ENCODE measurements at regions not wholly inside any gene's neighbourhood (a gene's known extent, or its start where the extent isn't known, plus 50 kb on each side); places are given as distances from the start of the nearest gene placed in this dataset.

DNA sequence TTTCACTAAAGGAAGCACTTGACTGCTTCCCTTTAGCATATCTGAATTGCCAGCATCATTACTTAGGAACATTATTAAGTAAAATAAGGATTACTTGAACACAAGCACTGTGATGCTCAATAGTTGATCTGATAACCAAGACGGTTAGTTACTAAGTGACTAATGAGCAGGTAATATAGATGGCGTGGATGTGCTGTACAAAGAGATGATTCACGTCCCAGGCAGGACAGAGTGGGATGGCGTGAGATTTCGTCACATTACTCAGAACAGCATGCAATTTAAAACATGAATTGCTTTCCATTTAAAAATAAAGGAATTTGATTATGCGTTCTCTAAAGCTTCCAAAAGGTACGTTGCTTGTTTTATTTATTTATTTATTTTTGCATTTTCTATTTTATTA lies 240.0 kb upstream of the ARHGEF26 start:
- H3K27ac ChIP-seq: no peak overlapping the region
- H3K27me3 ChIP-seq: no peaks in the 10 kb centered on the region
- H3K4me1 ChIP-seq: no peaks in the 10 kb centered on the region
- TF ChIP-seq, protein P1, sequence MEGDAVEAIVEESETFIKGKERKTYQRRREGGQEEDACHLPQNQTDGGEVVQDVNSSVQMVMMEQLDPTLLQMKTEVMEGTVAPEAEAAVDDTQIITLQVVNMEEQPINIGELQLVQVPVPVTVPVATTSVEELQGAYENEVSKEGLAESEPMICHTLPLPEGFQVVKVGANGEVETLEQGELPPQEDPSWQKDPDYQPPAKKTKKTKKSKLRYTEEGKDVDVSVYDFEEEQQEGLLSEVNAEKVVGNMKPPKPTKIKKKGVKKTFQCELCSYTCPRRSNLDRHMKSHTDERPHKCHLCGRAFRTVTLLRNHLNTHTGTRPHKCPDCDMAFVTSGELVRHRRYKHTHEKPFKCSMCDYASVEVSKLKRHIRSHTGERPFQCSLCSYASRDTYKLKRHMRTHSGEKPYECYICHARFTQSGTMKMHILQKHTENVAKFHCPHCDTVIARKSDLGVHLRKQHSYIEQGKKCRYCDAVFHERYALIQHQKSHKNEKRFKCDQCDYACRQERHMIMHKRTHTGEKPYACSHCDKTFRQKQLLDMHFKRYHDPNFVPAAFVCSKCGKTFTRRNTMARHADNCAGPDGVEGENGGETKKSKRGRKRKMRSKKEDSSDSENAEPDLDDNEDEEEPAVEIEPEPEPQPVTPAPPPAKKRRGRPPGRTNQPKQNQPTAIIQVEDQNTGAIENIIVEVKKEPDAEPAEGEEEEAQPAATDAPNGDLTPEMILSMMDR (IDR thresholded peaks at IDR 0.05): no peak
- intact Hi-C loops (cut with DNase I): no loop called here
- H3K9me3 ChIP-seq: no peaks in the 10 kb centered on the region
- H3K36me3 ChIP-seq: no peaks in the 10 kb centered on the region
- H3K4me3 ChIP-seq: no peak overlapping the region
- DNase-seq (ENCODE audit: low spot score in 2 of 2): no peak

DNA sequence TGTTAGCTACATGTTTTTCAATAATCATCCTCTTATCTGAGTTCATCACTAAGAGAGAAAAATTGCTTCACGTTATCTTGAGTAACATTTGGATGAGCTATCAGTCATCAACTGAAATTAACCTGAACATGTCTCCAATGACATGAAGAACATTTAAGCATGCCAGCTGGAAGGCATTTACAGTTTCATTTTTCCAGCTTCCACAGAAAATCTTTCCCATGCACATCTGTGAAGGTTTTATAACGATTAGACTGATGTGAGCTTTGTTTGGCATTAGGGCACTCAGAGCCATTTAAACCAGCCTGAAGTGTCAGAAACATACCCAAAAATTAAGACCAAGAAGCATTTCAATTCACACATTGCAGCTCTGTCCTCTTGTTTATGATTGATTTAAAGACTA lies 235.8 kb upstream of the ARHGEF26 start:
- H3K36me3 ChIP-seq: no peaks in the 10 kb centered on the region
- H3K4me1 ChIP-seq: no peaks in the 10 kb centered on the region
- H3K9me3 ChIP-seq: no peaks in the 10 kb centered on the region
- TF ChIP-seq, protein P1 (IDR thresholded peaks at IDR 0.05): no peak
- no peak overlapping the region for H3K4me3 ChIP-seq
- DNase-seq (ENCODE audit: low spot score in 2 of 2): no peak
- intact Hi-C loops (cut with DNase I): no loop called here
- H3K27me3 ChIP-seq: no peaks in the 10 kb centered on the region
- no peak overlapping the region for H3K27ac ChIP-seq

DNA sequence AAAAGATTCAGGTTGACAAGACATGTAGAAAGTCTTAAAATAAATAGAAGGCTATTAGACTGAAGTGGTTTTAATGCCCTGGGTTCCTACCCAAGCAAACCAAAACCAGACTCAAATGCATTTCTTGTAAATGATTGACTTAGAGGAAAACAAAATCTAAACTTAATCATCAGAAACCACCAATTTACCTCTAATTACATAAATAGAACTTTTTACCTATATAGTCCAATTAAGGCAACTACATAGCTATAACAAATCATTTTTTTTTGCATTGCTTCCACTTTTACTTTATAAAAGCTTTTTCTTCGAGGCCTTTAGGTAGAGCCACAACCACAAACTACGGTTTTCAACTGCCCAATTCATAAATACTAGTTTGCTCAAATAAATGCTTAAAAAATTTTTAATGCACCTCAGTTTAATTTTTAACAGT lies 231.3 kb upstream of the ARHGEF26 start:
- intact Hi-C loops (cut with DNase I): no loop called here
- Histone ChIP-seq H3K9me3 (no peaks in the 10 kb centered on the region), H3K4me3 (no peak overlapping the region), H3K27ac (no peak overlapping the region), H3K4me1 (no peaks in the 10 kb centered on the region), H3K36me3 (no peaks in the 10 kb centered on the region), H3K27me3 (no peaks in the 10 kb centered on the region)
- TF ChIP-seq, protein P1 (IDR thresholded peaks at IDR 0.05): no peak
- DNase-seq (ENCODE audit: low spot score in 2 of 2): no peak

DNA sequence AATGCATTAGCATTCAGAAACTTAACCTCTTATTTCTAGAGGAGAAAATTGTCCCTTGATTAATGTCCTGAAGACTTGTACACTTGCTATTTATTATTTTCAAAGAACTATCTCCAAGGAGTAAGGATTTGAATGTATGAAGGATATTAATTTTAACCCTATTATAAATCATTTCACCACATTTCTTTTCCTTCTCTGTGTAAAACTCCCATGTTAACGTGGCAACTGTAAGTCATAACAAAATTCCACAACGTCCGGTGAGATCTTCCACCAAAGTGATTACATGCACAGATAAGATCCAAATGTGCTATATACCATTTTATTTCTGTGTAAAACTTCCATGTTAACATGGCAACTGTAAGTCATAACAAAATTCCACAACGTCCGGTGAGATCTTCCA lies 229.1 kb upstream of the ARHGEF26 start:
- H3K27me3 ChIP-seq: no peaks in the 10 kb centered on the region
- no peaks in the 10 kb centered on the region for H3K36me3 ChIP-seq
- no peaks in the 10 kb centered on the region for H3K9me3 ChIP-seq
- TF ChIP-seq, protein P1 (IDR thresholded peaks at IDR 0.05): no peak
- no peak overlapping the region for H3K4me3 ChIP-seq
- DNase-seq (ENCODE audit: low spot score in 2 of 2): no peak
- no peaks in the 10 kb centered on the region for H3K4me1 ChIP-seq
- intact Hi-C loops (cut with DNase I): no loop called here
- H3K27ac ChIP-seq: no peak overlapping the region

DNA sequence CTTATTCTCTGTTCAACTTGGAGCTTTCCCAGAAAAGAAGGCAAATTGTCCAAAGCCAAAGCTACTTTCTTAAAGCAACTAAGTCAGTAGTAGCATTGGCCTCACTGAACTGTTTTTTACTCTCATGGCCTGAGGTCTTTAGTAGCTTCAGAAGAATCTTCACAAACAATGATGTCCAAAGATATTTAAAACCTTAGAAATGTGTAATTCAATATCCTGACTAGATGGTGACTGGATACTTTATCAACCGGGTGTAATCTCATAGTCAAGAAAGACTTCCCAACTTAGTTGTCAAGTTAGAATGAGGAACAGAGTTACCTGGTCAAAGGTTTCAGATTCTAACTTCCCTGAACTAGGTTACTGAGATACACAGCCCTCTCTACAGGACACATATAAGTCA lies 226.3 kb upstream of the ARHGEF26 start:
- TF ChIP-seq, protein P1 (IDR thresholded peaks at IDR 0.05): no peak
- no peak for DNase-seq (ENCODE audit: low spot score in 2 of 2)
- H3K4me3 ChIP-seq: no peak overlapping the region

DNA sequence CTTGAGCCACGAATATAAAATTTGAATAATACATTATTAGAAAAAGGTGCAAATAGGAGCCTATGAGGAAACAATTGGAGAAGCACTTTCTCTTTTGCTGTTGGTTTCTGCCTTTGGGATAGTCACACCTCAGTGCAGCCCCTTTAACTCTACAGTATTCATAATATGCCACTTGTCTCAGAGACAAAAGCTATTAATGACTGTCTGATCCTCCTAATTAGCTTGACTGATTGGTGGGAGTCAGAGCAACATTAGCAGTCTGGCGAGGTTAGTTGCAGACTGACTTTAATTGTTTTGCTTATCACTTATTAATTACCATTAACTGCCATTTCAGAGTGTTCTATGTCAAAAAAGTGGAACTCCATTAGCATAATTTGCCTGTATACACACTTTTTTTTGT lies 225.0 kb upstream of the ARHGEF26 start:
- no peak for DNase-seq (ENCODE audit: low spot score in 2 of 2)
- no peaks in the 10 kb centered on the region for H3K27me3 ChIP-seq

More for the DNA sequence above, 226.3 kb upstream of the ARHGEF26 start:
- H3K36me3 ChIP-seq: no peaks in the 10 kb centered on the region
- no peaks in the 10 kb centered on the region for H3K27me3 ChIP-seq
- no peaks in the 10 kb centered on the region for H3K4me1 ChIP-seq
- intact Hi-C loops (cut with DNase I): no loop called here
- H3K9me3 ChIP-seq: no peaks in the 10 kb centered on the region
- no peak overlapping the region for H3K27ac ChIP-seq

More for the DNA sequence above, 225.0 kb upstream of the ARHGEF26 start:
- no peak overlapping the region for H3K27ac ChIP-seq
- no peaks in the 10 kb centered on the region for H3K9me3 ChIP-seq
- TF ChIP-seq, protein P1 (IDR thresholded peaks at IDR 0.05): no peak
- no peak overlapping the region for H3K4me3 ChIP-seq
- intact Hi-C loops (cut with DNase I): no loop called here
- no peaks in the 10 kb centered on the region for H3K4me1 ChIP-seq
- no peaks in the 10 kb centered on the region for H3K36me3 ChIP-seq
